ENCODE measurements at regions not wholly inside any gene's neighbourhood (a gene's known extent, or its start where the extent isn't known, plus 50 kb on each side); places are given as distances from the start of the nearest gene placed in this dataset.

DNA sequence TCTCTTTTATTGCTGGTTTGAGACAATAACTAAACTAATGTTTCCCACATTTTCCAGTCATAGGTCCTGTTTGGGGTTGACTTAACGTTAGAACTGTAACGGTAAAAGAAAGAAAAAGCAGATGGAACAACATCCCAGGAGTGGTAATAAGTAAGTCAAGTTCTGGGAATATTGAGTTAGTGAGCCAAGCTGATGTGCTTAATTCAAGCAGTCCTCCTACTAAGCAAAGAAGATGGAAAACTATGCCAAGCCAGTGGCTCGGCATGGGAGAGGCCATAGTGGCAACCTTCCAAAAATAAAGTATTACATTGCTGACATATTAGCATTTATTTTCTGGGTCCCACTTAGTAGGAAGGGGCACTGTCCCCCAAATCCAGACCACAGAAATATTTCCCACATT, 161.7 kb upstream of the CDH5 start:
- no peak for TF ChIP-seq CTCF (conservative IDR thresholded peaks at IDR 0.05; ENCODE audit: low read depth, low read length)
- no peak for TF ChIP-seq EZH2 (IDR thresholded peaks at IDR 0.05; ENCODE audit: low read length, unreplicated experiment)
- TF ChIP-seq EZH2phosphoT487 (IDR thresholded peaks at IDR 0.05; ENCODE audit: borderline replicate concordance, low read length), result no peak
